ENCODE measurements at regions not wholly inside any gene's neighbourhood (a gene's known extent, or its start where the extent isn't known, plus 50 kb on each side); places are given as distances from the start of the nearest gene placed in this dataset.

DNA sequence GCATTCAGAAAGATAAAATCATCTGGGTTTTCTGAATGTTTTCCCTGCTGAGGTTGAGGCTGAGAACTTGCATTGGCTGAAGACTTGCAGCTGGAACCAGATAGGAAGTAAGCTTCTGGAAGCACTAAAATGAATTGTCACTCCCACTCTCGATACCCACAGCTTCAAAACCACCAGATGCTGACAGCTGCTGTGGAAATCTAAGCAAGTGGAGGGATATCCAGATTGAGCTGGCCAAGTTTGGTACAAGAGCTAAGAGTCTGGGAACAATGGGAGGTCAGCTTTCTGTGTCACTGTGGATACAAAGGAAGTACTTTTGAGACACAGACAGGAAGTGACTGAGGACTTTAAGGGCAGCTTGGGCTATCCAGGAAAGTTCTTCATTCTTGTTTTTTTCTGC is 51.3 kb upstream of the CD44 start:
- no peak overlapping the region for H3K27ac ChIP-seq
- TF ChIP-seq ZFX (IDR thresholded peaks at IDR 0.05; ENCODE audit: borderline replicate concordance), result no peak
- TF ChIP-seq CTCF (IDR thresholded peaks at IDR 0.05), result no peak

GRCh38 chr11:35088226-35088625 is 50.7 kb upstream of the CD44 start:
- H3K27ac ChIP-seq, result no peak overlapping the region
- no peak for TF ChIP-seq CTCF (IDR thresholded peaks at IDR 0.05)

DNA sequence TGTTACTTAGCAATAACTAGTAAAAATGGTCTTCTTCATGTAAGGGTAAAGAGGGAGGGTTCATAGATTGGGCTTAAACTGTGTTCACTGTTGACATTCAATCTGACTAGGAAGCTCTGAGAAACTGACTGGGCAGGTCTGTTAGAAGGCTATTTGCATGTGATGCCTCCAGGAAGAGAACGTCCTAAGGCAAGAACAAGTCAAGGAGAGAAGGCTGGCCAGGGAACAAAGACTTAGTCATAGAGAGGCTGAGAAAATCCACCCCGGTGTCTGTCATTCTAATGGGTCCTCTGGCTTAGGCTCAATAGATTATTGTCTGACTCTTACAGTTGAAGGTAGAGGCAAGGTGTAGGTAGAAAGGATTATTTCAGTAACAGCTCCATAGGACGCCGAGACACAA is 50.3 kb upstream of the CD44 start:
- H3K27ac ChIP-seq, result no peak overlapping the region
- TF ChIP-seq CTCF (IDR thresholded peaks at IDR 0.05), result no peak

Data from 22Rv1 (cell line).